ENCODE measurements at regions not wholly inside any gene's neighbourhood (a gene's known extent, or its start where the extent isn't known, plus 50 kb on each side); places are given as distances from the start of the nearest gene placed in this dataset.

- TF ChIP-seq, protein P1, sequence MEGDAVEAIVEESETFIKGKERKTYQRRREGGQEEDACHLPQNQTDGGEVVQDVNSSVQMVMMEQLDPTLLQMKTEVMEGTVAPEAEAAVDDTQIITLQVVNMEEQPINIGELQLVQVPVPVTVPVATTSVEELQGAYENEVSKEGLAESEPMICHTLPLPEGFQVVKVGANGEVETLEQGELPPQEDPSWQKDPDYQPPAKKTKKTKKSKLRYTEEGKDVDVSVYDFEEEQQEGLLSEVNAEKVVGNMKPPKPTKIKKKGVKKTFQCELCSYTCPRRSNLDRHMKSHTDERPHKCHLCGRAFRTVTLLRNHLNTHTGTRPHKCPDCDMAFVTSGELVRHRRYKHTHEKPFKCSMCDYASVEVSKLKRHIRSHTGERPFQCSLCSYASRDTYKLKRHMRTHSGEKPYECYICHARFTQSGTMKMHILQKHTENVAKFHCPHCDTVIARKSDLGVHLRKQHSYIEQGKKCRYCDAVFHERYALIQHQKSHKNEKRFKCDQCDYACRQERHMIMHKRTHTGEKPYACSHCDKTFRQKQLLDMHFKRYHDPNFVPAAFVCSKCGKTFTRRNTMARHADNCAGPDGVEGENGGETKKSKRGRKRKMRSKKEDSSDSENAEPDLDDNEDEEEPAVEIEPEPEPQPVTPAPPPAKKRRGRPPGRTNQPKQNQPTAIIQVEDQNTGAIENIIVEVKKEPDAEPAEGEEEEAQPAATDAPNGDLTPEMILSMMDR (conservative IDR thresholded peaks at IDR 0.05): no peak
- no peak for TF ChIP-seq EZH2 (IDR thresholded peaks at IDR 0.05; ENCODE audit: low read depth)
Observed at GRCh38 chr15:36495456-36495991, 83.9 kb upstream of the CDIN1 start.

Data from PC-9 (cell line).